H1 (cell line): ENCODE measurements at regions not wholly inside any gene's neighbourhood (a gene's known extent, or its start where the extent isn't known, plus 50 kb on each side); places are given as distances from the start of the nearest gene placed in this dataset.

Source experiments
- BRCA1 ChIP-seq: IDR thresholded peaks from 2 replicates; pipeline ENCODE4 v1.6.1; 2012; ENCODE audit warnings: low read depth, low read length, improper control_type of control experiment
- HDAC6 ChIP-seq: IDR thresholded peaks from one replicate; pipeline ENCODE4 v1.7.1; 2012; ENCODE audit warnings: low read depth, mild to moderate bottlenecking, inconsistent platforms, low read length, moderate library complexity
- POLR2A ChIP-seq, 2 experiments: IDR thresholded peaks; 1 replicate in 1 of 2; 2 replicates in 1 of 2; pipeline ENCODE4 v1.6.1; 2011; ENCODE audit warnings: low read depth in 2 of 2, low read length in 2 of 2, mild to moderate bottlenecking in 2 of 2; ENCODE audit errors: control extremely low read depth in 1 of 2
- SAP30 ChIP-seq: fragments of 300-600 bp; sonication (generic); IDR thresholded peaks from 2 replicates; pipeline ENCODE4 v1.7.1; 2012; ENCODE audit warnings: low read length, moderate library complexity, mild to moderate bottlenecking, inconsistent platforms; ENCODE audit not compliant: insufficient read depth, insufficient replicate concordance
- TAF1 ChIP-seq: IDR thresholded peaks from 2 replicates; pipeline ENCODE4 v1.6.1; 2011; ENCODE audit warnings: mild to moderate bottlenecking, low read depth, low read length
- TF ChIP-seq, protein P1 (sequence below): fragments of 300-600 bp; sonication (generic); IDR thresholded peaks from 2 replicates; pipeline ENCODE4 v1.7.1; 2012; ENCODE audit warnings: low read length, moderate library complexity, mild to moderate bottlenecking, inconsistent platforms; ENCODE audit not compliant: insufficient replicate concordance

GRCh38 chr10:42989481-42989921 is 87.4 kb upstream of the RET start (continued):
- TF ChIP-seq, protein P1, sequence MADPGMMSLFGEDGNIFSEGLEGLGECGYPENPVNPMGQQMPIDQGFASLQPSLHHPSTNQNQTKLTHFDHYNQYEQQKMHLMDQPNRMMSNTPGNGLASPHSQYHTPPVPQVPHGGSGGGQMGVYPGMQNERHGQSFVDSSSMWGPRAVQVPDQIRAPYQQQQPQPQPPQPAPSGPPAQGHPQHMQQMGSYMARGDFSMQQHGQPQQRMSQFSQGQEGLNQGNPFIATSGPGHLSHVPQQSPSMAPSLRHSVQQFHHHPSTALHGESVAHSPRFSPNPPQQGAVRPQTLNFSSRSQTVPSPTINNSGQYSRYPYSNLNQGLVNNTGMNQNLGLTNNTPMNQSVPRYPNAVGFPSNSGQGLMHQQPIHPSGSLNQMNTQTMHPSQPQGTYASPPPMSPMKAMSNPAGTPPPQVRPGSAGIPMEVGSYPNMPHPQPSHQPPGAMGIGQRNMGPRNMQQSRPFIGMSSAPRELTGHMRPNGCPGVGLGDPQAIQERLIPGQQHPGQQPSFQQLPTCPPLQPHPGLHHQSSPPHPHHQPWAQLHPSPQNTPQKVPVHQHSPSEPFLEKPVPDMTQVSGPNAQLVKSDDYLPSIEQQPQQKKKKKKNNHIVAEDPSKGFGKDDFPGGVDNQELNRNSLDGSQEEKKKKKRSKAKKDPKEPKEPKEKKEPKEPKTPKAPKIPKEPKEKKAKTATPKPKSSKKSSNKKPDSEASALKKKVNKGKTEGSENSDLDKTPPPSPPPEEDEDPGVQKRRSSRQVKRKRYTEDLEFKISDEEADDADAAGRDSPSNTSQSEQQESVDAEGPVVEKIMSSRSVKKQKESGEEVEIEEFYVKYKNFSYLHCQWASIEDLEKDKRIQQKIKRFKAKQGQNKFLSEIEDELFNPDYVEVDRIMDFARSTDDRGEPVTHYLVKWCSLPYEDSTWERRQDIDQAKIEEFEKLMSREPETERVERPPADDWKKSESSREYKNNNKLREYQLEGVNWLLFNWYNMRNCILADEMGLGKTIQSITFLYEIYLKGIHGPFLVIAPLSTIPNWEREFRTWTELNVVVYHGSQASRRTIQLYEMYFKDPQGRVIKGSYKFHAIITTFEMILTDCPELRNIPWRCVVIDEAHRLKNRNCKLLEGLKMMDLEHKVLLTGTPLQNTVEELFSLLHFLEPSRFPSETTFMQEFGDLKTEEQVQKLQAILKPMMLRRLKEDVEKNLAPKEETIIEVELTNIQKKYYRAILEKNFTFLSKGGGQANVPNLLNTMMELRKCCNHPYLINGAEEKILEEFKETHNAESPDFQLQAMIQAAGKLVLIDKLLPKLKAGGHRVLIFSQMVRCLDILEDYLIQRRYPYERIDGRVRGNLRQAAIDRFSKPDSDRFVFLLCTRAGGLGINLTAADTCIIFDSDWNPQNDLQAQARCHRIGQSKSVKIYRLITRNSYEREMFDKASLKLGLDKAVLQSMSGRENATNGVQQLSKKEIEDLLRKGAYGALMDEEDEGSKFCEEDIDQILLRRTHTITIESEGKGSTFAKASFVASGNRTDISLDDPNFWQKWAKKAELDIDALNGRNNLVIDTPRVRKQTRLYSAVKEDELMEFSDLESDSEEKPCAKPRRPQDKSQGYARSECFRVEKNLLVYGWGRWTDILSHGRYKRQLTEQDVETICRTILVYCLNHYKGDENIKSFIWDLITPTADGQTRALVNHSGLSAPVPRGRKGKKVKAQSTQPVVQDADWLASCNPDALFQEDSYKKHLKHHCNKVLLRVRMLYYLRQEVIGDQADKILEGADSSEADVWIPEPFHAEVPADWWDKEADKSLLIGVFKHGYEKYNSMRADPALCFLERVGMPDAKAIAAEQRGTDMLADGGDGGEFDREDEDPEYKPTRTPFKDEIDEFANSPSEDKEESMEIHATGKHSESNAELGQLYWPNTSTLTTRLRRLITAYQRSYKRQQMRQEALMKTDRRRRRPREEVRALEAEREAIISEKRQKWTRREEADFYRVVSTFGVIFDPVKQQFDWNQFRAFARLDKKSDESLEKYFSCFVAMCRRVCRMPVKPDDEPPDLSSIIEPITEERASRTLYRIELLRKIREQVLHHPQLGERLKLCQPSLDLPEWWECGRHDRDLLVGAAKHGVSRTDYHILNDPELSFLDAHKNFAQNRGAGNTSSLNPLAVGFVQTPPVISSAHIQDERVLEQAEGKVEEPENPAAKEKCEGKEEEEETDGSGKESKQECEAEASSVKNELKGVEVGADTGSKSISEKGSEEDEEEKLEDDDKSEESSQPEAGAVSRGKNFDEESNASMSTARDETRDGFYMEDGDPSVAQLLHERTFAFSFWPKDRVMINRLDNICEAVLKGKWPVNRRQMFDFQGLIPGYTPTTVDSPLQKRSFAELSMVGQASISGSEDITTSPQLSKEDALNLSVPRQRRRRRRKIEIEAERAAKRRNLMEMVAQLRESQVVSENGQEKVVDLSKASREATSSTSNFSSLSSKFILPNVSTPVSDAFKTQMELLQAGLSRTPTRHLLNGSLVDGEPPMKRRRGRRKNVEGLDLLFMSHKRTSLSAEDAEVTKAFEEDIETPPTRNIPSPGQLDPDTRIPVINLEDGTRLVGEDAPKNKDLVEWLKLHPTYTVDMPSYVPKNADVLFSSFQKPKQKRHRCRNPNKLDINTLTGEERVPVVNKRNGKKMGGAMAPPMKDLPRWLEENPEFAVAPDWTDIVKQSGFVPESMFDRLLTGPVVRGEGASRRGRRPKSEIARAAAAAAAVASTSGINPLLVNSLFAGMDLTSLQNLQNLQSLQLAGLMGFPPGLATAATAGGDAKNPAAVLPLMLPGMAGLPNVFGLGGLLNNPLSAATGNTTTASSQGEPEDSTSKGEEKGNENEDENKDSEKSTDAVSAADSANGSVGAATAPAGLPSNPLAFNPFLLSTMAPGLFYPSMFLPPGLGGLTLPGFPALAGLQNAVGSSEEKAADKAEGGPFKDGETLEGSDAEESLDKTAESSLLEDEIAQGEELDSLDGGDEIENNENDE, result no peak
- TF ChIP-seq SAP30 (no peak), POLR2A (IDR thresholded peaks at IDR 0.05; ENCODE audit: control extremely low read depth in 1 of 2, low read depth in 2 of 2, low read length in 2 of 2) (no peak), HDAC6 (no peak), BRCA1 (no peak), TAF1 (no peak)
- TF ChIP-seq, all 59 proteins: peak for 0
